ENCODE measurements at regions not wholly inside any gene's neighbourhood (a gene's known extent, or its start where the extent isn't known, plus 50 kb on each side); places are given as distances from the start of the nearest gene placed in this dataset.

DNA sequence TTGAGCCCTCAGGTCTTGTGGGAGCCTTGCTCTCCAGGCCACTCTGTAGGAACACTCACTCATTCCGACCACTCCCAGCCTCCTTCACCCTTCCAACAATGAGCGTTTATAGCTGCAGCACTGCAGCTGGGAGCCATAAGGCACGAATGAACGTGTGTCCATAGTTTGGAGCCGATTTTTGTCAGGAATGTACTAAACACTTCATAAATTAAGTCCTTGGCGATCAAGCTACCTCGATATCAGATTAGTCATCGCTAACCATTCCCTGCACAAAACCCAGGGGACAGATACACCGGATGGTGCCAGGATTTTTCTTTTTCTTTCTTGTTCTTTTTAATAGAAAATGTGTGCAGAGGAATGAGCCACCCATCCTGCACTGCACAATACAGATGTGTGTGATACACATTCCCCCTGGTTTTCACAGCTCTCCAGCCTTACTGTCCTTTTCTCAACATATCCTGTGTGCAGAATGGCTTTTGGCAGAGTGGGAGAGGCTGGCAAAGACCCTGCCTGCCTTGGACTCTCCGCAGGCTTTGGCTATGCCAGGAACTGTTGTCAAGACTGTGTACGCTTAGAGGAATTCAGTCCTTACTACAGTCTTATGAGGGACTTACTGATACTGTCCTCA, 68.4 kb upstream of the ELAC2 start:
- DNase-seq (ENCODE audit: low spot score), result no peak

DNA sequence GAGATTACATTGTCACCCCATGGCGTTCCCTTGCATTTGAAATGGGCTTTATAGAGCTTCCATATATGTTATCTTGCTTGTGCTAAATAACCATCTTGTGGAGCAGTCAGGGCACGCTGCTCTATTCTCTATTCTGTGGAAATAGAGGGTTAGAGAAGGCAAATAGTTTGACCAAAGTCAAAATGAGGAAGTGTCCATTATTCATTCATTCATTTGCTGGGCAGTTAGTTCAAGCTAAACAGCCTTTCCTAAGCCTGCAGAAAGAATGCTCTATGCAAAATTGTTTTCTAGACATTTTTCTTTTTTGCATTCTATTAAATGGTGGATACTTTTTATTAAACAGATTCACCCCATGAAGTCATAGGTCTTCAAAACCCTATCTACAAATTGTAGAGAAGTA, 67.8 kb upstream of the ELAC2 start:
- no peak for DNase-seq (ENCODE audit: low spot score)

DNA sequence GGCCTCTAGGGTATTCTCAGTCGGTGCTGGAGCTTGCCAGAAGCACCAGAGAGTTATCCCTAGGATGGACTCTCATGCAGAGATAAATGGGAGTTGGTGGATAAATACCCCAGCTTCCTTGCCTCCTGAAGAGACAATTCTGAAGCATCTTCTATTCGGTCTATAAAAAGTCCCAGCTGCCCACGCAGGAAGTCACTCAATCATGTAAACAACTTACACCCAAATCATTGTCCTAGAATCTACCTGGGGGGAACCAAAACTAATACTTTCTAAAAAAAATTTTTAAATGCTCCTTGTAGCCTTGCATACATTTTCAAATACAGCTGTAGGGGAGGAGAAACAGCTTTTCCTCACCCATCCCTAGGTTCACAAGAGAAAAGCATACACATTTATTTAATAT, 66.6 kb upstream of the ELAC2 start:
- no peak for DNase-seq (ENCODE audit: low spot score)

DNA sequence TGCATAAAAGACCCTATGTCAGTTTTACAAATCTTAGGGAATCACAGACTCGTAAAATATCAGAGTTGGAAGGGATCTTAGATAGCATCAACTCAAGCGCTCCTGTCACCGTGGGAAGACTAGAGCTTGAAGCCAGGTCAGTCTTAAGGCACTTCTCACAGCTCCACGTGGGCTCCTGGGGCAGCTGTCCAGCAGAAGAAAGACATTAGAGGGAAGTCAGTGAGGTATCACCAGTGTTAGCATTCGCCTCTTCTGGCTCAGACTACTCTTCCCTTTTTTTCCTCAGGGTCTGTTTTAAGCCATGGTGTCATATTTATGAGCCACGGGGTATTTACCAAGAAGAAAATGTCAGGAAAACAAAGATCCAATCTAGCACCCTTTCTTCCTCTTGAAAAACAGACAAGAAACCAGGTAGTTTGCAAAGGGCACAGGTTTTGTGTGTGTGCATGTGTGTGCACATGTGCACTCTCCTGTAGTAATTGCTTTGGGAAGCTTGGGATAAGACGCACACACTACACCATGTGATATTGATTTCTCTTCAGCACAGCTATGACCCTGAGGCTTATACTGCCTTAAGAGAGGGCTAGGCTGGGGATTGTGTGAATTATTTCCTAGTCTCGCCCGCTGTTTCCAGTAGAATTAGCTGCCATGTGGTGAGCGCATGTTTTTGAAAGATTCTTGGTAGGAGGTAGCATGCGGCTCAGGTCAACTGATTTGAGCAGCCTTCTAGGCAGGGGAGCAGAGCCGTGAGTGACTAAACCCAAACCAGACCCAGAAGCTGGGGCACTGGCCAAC, 61.0 kb upstream of the ELAC2 start:
- no peak for DNase-seq (ENCODE audit: low spot score)

DNA sequence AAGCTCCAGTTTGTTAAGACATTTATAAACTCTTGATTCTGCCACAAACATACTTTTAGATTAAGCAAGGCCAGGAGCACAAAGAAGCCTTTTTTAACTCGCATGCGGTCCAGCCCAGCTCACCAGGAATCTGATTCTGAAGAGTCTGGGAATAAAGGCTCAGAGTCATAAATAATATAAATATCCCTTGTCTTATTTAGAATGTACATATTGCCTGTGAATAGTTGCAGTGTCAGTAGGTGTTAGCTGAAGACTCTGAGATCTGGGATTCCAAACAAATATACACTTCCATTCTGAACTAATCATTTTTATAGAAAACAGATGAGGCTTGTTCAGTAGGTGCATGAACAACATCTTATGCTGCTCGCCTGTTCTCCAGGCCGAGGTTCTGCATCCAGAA, 59.1 kb upstream of the ELAC2 start:
- no peak for DNase-seq (ENCODE audit: low spot score)

DNA sequence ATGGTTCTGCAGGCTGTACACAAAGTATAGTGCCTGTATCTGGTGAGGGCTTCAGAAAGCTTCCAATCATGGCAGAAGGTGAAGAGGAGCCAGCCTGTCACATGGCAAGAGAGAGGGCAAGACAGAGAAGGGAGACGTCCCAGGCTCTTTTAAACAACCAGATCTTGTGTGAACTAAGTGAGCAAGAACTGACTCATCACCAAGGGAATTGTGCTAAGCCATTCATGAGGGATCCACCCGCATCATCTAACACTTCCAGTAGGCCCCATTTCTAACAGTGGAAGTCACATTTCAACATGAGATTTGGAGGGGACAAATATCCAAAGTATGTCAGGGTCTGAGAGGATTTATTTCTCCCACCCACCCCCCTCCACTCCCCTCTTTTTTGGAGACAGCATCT, 56.2 kb upstream of the ELAC2 start:
- DNase-seq (ENCODE audit: low spot score), result peak; percentile 52

DNA sequence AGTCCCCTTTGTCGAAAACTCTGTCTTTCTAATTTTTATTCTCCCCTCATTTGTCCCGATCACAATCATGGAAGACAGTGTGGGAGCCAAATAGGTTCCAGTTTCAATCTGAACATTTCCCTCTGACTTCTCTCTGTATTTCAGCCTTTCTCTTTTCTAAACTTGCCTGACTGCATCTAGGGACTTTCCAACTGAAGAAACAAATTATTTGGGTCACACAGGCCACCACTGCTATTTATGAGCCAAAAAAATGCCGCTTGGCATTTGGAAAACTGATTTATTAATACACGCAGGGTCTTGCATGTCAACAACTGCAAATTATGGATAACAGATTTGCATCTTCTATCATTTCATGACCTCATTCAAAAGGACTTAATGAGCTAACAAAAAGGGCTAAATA, 55.2 kb upstream of the ELAC2 start:
- no peak for DNase-seq (ENCODE audit: low spot score)

DNA sequence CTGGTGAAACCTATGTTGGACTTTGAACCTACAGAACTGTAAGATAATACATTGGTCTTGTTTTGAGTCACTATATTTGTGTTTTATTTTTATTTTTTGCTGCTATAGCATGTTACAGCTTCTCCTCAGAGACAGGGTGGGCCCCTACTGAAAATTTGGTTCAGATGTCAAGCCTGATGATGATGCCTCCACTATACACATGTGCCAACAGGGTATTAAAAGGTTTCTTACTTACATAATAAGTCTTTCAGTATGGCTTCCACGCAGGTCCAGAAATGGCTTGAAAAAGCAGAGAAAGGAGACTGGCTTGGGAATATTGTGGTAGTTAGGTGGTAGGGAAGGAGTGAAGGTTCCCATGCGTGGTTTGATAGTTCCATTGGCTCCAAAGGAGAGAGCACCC, 52.9 kb upstream of the ELAC2 start:
- DNase-seq (ENCODE audit: low spot score), result no peak

DNA sequence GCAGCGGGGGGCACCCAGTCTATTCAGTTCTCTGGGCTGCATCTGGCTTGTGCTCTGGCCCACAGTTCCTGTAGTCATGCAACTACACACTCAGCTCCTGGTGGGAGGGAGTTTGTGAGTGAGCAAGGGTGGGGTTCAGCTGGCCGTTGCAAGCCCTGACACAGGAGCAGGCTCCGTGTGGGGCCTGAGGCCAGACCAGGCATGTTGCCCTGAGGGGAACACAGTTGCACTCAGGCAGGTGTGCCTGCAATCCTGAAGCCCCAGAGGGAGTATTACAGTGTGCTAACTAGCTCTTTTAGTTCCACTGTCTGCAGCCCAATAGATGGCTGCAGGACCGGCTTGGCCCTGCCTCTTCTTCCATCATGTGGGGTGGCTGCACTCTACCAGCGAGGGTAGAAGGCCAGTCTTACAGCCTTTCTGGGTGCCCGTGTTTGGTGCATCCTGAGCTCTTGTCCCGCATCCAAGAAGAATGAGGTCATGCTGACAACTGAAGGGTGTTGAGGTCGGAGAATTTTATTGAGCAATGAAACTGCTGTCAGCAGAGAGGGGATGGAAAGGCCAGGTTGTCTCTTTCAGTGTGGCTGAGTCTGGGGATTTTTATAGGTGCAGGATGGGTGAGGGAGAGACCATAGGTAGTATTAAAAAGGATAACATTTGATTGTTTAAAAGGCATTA, 49.9 kb upstream of the ELAC2 start:
- DNase-seq (ENCODE audit: low spot score), result no peak

All from A172 (cell line).